GM12874 (cell line): ENCODE measurements at regions not wholly inside any gene's neighbourhood (a gene's known extent, or its start where the extent isn't known, plus 50 kb on each side); places are given as distances from the start of the nearest gene placed in this dataset.

Experiments used
- TF ChIP-seq, protein P1 (sequence below): IDR thresholded peaks from 2 replicates; pipeline ENCODE4 v1.5.1; 2011; ENCODE audit warnings: low read depth, mild to moderate bottlenecking, control low read depth, low read length, moderate library complexity; ENCODE audit not compliant: insufficient read depth

DNA sequence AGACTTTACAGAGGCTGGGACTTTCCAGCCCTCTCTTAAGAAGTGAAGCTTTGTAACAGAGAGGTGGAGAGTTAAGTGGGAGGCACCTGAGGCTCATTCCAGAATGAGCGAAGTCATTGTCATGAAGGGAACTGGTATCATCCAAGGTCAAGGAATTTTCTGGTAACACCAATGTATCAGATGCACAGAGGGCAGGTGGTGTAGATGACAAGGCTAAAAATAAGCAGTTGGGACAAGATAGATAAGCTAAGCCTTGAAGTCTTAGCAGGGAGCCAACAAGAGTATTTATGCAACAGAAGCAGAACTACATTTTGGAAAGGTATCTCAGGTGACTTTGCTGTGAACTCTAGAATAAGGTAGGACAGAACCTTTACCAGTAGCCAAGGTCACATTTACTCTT, 257.0 kb upstream of the AUTS2 start:
- TF ChIP-seq, protein P1, sequence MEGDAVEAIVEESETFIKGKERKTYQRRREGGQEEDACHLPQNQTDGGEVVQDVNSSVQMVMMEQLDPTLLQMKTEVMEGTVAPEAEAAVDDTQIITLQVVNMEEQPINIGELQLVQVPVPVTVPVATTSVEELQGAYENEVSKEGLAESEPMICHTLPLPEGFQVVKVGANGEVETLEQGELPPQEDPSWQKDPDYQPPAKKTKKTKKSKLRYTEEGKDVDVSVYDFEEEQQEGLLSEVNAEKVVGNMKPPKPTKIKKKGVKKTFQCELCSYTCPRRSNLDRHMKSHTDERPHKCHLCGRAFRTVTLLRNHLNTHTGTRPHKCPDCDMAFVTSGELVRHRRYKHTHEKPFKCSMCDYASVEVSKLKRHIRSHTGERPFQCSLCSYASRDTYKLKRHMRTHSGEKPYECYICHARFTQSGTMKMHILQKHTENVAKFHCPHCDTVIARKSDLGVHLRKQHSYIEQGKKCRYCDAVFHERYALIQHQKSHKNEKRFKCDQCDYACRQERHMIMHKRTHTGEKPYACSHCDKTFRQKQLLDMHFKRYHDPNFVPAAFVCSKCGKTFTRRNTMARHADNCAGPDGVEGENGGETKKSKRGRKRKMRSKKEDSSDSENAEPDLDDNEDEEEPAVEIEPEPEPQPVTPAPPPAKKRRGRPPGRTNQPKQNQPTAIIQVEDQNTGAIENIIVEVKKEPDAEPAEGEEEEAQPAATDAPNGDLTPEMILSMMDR, result no peak

- TF ChIP-seq, protein P1, result no peak
These were observed 256.0 kb upstream of the AUTS2 start for GRCh38 chr7:69342154-69342884.

- TF ChIP-seq, protein P1, result no peak
These were observed 249.0 kb upstream of the AUTS2 start for GRCh38 chr7:69349291-69349690.

- TF ChIP-seq, protein P1, result no peak
These were observed 240.0 kb upstream of the AUTS2 start for GRCh38 chr7:69358163-69358821.

GRCh38 chr7:69359003-69359700, 239.1 kb upstream of the AUTS2 start:
- TF ChIP-seq, protein P1, result no peak

- TF ChIP-seq, protein P1, result no peak
These were observed 237.4 kb upstream of the AUTS2 start for GRCh38 chr7:69360913-69361312.

GRCh38 chr7:69363136-69363535, 235.1 kb upstream of the AUTS2 start:
- TF ChIP-seq, protein P1, result no peak
